ENCODE measurements at regions not wholly inside any gene's neighbourhood (a gene's known extent, or its start where the extent isn't known, plus 50 kb on each side); places are given as distances from the start of the nearest gene placed in this dataset.

- Histone ChIP-seq H3K4me3 (ENCODE audit: low read depth, low read length) (no peak overlapping the region), H3K27me3 (ENCODE audit: control insufficient read depth, insufficient read depth, low read length) (peaks cover 2% of the 10 kb centered on the region), H3K36me3 (ENCODE audit: control insufficient read depth, insufficient read depth, low read length) (no peaks in the 10 kb centered on the region)
- FAIRE-seq: no peak
- TF ChIP-seq CTCF (IDR thresholded peaks at IDR 0.05; ENCODE audit: insufficient read depth, low read length, severe bottlenecking): no peak
- no peak for DNase-seq (ENCODE audit: low read depth)
Measured at GRCh38 chr14:103259184-103259583, 74.9 kb upstream of the EIF5 start.

- Histone ChIP-seq H3K4me3 (ENCODE audit: low read depth, low read length) (peak overlapping the region; percentile 39), H3K27me3 (ENCODE audit: control insufficient read depth, insufficient read depth, low read length) (peaks cover 2% of the 10 kb centered on the region), H3K36me3 (ENCODE audit: control insufficient read depth, insufficient read depth, low read length) (no peaks in the 10 kb centered on the region)
- no peak for FAIRE-seq
- TF ChIP-seq CTCF (IDR thresholded peaks at IDR 0.05; ENCODE audit: insufficient read depth, low read length, severe bottlenecking): no peak
- DNase-seq (ENCODE audit: low read depth): no peak
Measured at GRCh38 chr14:103259801-103260628, 74.0 kb upstream of the EIF5 start.

- peaks cover 2% of the 10 kb centered on the region for H3K27me3 ChIP-seq (ENCODE audit: control insufficient read depth, insufficient read depth, low read length)
- no peak for FAIRE-seq
- no peaks in the 10 kb centered on the region for H3K36me3 ChIP-seq (ENCODE audit: control insufficient read depth, insufficient read depth, low read length)
- peak overlapping the region; percentile 39 for H3K4me3 ChIP-seq (ENCODE audit: low read depth, low read length)
- no peak for TF ChIP-seq CTCF (IDR thresholded peaks at IDR 0.05; ENCODE audit: insufficient read depth, low read length, severe bottlenecking)
- DNase-seq (ENCODE audit: low read depth): peak; percentile 45
Measured at GRCh38 chr14:103260629-103261124, 73.4 kb upstream of the EIF5 start.

GRCh38 chr14:103267226-103267910, 66.7 kb upstream of the EIF5 start:
- TF ChIP-seq CTCF (IDR thresholded peaks at IDR 0.05; ENCODE audit: insufficient read depth, low read length, severe bottlenecking): no peak
- H3K27me3 ChIP-seq (ENCODE audit: control insufficient read depth, insufficient read depth, low read length): peaks cover 1% of the 10 kb centered on the region
- no peak for DNase-seq (ENCODE audit: low read depth)

GRCh38 chr14:103271189-103271588, 62.8 kb upstream of the EIF5 start:
- DNase-seq (ENCODE audit: low read depth) (no peak), FAIRE-seq (no peak)
- peaks cover 12% of the 10 kb centered on the region for H3K27me3 ChIP-seq (ENCODE audit: control insufficient read depth, insufficient read depth, low read length)
- TF ChIP-seq CTCF (IDR thresholded peaks at IDR 0.05; ENCODE audit: insufficient read depth, low read length, severe bottlenecking): no peak
- no peak overlapping the region for H3K4me3 ChIP-seq (ENCODE audit: low read depth, low read length)
- no peaks in the 10 kb centered on the region for H3K36me3 ChIP-seq (ENCODE audit: control insufficient read depth, insufficient read depth, low read length)

More at GRCh38 chr14:103267226-103267910, 66.7 kb upstream of the EIF5 start:
- Histone ChIP-seq H3K36me3 (ENCODE audit: control insufficient read depth, insufficient read depth, low read length) (no peaks in the 10 kb centered on the region), H3K4me3 (ENCODE audit: low read depth, low read length) (no peak overlapping the region)
- FAIRE-seq: no peak
